ENCODE measurements at regions not wholly inside any gene's neighbourhood (a gene's known extent, or its start where the extent isn't known, plus 50 kb on each side); places are given as distances from the start of the nearest gene placed in this dataset.

- in situ Hi-C loops (cut with HindIII; ENCODE audit: low sequenced_read_pairs): no loop called here
These were observed 186.5 kb upstream of the TSHZ2 start for GRCh38 chr20:52785679-52786078.

DNA sequence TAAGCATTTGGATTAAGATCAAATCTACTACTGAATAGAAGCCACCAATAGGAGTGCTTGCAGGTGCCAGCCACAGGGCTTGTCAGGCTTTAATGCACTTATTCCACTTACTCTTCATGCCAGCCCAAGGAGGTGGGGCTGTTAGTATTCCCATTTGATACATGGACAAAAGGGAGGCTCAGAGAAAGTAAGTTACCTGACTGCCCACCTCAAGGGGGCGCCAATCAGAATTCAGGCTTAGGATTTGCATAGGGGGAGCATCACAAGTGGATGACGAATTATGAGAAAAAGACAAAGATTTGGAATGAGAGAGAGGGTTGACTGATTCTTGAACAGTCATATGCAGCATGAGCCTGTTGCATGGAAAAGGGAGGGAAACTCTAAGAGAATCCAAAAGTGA lies 188.4 kb upstream of the TSHZ2 start:
- in situ Hi-C loops (cut with HindIII; ENCODE audit: low sequenced_read_pairs): no loop called here

GRCh38 chr20:52780462-52780861 lies 191.7 kb upstream of the TSHZ2 start:
- in situ Hi-C loops (cut with HindIII; ENCODE audit: low sequenced_read_pairs): no loop called here

- in situ Hi-C loops (cut with HindIII; ENCODE audit: low sequenced_read_pairs): no loop called here
These were observed 193.0 kb upstream of the TSHZ2 start for GRCh38 chr20:52779125-52779524.

GRCh38 chr20:52777171-52777570 lies 195.0 kb upstream of the TSHZ2 start:
- in situ Hi-C loops (cut with HindIII; ENCODE audit: low sequenced_read_pairs): no loop called here

DNA sequence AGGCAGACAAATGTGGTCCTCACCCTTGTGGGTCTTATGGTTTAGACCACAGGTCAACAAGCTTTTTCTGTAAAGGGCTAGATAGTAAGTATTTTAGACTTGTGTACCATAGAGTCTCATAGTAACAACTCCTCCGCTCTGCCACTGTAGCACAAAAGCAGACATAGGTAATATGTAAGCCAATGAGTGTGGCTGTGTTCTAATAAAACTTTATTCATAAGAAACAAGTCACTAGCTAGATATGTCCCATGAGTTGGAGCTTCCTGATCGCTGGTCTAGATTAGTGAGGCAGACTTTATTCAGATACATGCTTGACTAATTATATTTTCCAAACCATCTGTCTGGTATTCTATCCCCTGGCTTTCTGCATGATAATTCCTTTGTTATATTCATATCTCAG lies 196.4 kb upstream of the TSHZ2 start:
- in situ Hi-C loops (cut with HindIII; ENCODE audit: low sequenced_read_pairs): no loop called here

GRCh38 chr20:52768694-52769093 lies 203.5 kb upstream of the TSHZ2 start:
- in situ Hi-C loops (cut with HindIII; ENCODE audit: low sequenced_read_pairs): no loop called here

GRCh38 chr20:52766645-52767435 lies 205.3 kb upstream of the TSHZ2 start:
- in situ Hi-C loops (cut with HindIII; ENCODE audit: low sequenced_read_pairs): no loop called here

GRCh38 chr20:52763321-52763853 lies 208.8 kb upstream of the TSHZ2 start:
- in situ Hi-C loops (cut with HindIII; ENCODE audit: low sequenced_read_pairs): no loop called here

- in situ Hi-C loops (cut with HindIII; ENCODE audit: low sequenced_read_pairs): no loop called here
These were observed 210.3 kb upstream of the TSHZ2 start for GRCh38 chr20:52761867-52762266.

- in situ Hi-C loops (cut with HindIII; ENCODE audit: low sequenced_read_pairs): no loop called here
These were observed 211.4 kb upstream of the TSHZ2 start for GRCh38 chr20:52760791-52761190.

GRCh38 chr20:52757411-52757810 lies 214.7 kb upstream of the TSHZ2 start:
- in situ Hi-C loops (cut with HindIII; ENCODE audit: low sequenced_read_pairs): no loop called here

DNA sequence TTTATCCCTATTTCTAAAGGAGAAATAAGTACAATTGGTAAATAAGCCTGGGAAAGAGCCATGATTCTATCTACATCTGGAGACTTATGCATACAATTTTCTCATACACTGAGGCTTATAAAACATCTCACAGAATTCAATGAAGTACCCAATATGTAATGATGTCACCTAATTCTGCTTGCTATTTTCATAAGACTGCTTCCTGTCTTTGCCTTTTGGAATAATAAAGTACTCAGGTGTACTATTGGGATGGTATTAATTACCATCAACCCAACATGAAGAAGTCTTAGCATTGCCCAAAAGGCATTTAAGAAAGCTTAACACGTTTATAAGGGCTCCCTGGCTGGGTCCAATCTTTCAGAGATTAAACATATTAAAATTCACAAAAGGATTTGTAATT lies 216.4 kb upstream of the TSHZ2 start:
- in situ Hi-C loops (cut with HindIII; ENCODE audit: low sequenced_read_pairs): no loop called here

GRCh38 chr20:52754366-52754765 lies 217.8 kb upstream of the TSHZ2 start:
- in situ Hi-C loops (cut with HindIII; ENCODE audit: low sequenced_read_pairs): no loop called here

DNA sequence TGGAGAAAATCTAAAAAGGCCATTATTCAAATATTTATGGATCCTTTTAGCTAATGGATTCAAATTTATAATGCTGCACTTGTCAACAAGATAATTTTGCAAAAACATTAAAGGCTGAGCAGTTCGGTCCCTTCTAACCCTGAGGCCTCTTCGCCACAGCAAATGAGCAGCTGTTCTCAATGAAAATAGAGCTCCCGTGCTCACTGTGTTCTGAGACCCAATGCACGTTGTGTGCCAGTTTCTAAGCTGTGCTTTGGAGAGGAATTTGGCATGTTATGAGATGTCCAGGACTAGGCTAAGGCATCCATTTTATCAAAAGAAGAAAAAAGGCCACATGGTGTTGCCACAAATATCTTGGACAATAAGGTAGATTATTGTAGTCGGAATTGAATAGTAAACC lies 220.1 kb upstream of the TSHZ2 start:
- in situ Hi-C loops (cut with HindIII; ENCODE audit: low sequenced_read_pairs): no loop called here

DNA sequence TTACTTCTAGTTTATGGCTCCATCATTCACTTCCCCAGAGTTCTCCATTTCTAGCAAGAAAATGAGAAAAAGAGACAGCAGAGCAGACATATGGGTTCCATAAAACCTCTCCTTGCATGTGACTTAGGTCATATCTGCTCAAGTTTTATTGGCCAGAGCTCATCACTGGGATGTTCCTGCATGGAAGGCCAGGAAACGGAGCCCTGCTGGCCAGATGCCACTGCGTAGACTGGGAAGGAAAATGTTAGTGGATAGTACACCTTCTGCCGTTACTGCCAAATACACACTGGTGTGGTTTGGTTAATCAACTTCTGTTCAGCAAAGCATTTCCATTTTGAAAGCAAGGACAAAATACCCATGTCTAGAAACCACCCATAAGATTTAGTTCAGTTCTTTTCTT lies 220.6 kb upstream of the TSHZ2 start:
- in situ Hi-C loops (cut with HindIII; ENCODE audit: low sequenced_read_pairs): no loop called here

DNA sequence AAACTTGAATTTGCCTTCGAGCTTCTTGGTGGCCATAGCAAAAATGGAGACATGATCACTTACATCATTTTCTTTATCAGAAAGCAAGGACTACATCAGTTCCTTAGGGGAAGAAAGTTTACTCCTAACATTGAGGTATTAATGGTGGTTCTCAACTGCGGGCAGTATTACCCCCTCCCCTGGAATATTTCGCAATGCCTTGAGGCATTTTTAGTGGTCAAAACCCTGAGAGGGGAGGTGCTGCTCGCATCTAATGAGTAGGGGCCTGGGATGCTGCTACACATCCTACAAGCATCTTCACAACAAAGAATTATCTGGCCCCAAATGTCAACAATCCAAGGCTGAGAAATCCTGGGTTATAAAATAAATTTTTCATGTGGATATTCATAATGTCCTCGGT lies 222.2 kb upstream of the TSHZ2 start:
- in situ Hi-C loops (cut with HindIII; ENCODE audit: low sequenced_read_pairs): no loop called here

DNA sequence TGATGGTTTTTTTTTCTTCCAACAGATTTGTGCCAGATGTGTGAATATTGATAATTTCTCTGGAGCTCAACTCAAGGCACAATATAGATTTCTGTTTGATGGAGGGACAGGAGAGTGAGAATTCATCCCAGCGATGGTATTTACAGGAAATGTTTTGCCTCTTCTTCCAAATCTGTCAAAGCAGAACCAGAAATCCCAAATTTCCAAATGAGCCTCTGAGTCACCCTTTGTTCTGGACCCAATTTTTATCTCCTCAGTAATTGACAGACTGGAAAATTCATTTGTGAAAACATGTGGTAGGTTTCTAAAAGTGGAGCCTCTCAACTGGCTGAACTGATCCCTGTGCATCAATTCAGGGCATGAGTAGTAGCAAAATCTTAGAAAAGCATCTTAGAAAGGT lies 223.2 kb upstream of the TSHZ2 start:
- in situ Hi-C loops (cut with HindIII; ENCODE audit: low sequenced_read_pairs): no loop called here

DNA sequence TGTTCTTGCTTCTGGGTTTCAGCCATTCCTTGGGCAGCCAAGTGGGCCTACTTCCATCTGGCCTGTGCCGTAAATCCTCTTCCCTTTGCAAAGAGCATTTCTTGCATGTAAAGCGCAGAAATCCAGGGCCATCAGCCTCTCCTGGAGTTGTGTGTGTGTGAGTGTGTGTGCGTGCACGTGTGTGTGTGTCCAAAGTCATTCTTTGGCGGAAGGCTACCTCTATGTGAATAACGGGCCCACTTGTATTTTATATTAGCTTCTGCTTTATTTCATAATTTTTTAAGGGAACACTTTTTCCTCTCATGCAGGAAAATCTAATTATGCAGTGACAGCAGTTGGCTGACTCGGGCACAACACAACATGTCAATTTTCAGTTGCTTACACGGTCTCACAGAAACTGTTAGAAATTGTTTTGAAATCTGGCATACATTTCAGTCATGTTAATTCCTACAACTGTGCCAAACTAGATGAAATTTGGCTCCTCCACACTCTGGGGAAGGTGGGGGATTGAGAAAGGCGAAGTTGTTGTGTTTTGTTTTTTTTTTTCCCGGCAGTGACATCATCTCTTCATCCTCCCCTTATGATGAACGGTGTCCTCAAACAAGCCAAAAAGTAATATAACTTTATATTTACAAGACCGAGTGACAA lies 223.7 kb upstream of the TSHZ2 start:
- in situ Hi-C loops (cut with HindIII; ENCODE audit: low sequenced_read_pairs): no loop called here

DNA sequence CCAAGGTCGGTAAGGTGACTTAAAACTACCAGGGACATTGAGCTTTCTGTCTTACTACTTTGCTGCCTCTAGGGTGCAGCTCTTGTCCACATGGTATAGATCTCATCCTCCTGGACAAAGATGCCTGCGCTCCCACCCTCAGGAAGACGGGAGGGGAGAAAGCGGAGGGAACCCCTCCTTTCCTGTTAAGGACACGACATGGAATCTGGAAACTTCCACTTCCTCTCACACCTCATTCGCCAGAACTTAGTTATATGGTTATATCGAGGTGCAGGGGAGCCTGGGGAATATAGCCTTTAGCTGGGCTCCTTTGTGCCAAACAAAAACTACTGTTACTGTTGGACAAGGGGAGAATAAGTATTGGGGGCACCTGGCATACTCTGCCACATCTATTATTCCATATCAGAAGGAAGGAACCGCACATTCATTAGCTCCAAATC lies 224.3 kb upstream of the TSHZ2 start:
- in situ Hi-C loops (cut with HindIII; ENCODE audit: low sequenced_read_pairs): no loop called here

DNA sequence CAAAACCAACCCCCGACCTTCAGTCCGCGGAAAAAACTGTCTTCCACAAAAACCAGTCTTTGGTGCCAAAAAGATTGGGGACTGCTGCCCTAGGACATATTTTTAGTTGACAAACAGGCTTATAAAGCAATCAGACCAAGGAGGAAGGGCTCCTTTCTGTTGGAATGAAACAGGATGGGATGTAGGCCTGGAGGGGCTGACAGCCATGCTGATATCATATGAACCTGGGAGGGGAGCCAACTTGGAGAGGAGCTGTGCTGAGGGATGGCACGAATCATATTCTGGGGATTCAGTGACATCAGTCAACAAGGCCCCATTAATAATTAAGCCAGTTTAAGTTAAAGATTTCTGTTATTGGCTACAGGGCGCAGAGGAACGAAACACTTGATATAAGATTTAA lies 225.4 kb upstream of the TSHZ2 start:
- in situ Hi-C loops (cut with HindIII; ENCODE audit: low sequenced_read_pairs): no loop called here

DNA sequence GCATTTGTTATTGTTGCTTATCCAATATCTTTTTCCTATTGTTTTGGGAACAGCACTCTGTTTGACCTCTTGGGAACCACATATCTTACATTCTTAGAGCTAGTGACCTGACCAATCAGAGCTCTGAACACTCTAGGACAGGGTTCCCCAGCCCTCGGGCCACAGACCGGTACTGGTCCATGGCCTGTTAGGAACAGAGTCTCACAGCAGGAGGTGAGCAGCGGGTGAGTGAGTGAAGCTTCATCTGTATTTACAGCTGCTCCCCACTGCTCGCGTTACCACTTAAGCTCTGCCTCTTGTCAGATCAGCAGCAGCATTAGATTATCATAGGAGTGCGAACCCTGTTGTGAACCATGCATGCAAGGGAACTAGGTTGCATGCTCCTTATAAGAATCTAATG lies 226.0 kb upstream of the TSHZ2 start:
- in situ Hi-C loops (cut with HindIII; ENCODE audit: low sequenced_read_pairs): no loop called here

Measured in endothelial cell of hepatic sinusoid (primary cell).